ENCODE measurements at regions not wholly inside any gene's neighbourhood (a gene's known extent, or its start where the extent isn't known, plus 50 kb on each side); places are given as distances from the start of the nearest gene placed in this dataset.

DNA sequence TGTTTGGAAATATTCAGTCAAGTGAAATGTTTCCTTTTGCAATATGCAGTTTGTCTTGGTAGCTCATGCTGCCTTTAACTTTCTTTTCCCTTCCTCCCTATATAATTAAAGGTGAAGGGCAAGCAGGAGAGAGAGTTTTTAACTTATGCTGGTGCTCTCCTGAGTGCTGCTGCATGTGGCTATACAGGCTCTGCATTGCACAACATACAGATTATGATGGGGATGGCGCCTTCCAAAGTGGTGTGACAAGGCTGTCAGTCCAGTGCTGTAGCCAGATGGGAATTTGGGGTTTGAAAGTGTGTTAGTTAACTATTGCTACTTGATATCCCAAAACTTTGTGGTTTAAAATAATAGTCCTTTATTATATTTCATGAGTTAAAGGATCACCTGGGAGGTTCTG, 199.0 kb downstream of the ATP23 start:
- TF ChIP-seq CTCF (IDR thresholded peaks at IDR 0.05; ENCODE audit: insufficient read depth, low read length) (no peak), POLR2AphosphoS5 (IDR thresholded peaks at IDR 0.05; ENCODE audit: low read depth) (no peak), REST (IDR thresholded peaks at IDR 0.05; ENCODE audit: insufficient replicate concordance, low read depth) (no peak)

Data from HL-60 (cell line).